RWPE1 (cell line): ENCODE measurements at regions not wholly inside any gene's neighbourhood (a gene's known extent, or its start where the extent isn't known, plus 50 kb on each side); places are given as distances from the start of the nearest gene placed in this dataset.

ENCODE experiments used
- CTCF ChIA-PET: fragments of 350-600 bp; sonication (Branson Sonifier 250); formaldehyde crosslinking; extraction: SDS; loops from one replicate; lab custom pipeline; 2021; lab: Yijun Ruan, JAX
- POLR2A ChIA-PET: fragments of 400-600 bp; formaldehyde crosslinking; extraction: SDS; loops from one replicate; lab custom pipeline; 2020; ENCODE audit warnings: antibody characterized with exemption; ENCODE audit not compliant: low non-redundant PET; lab: Yijun Ruan, JAX
- DNase-seq: peaks from one replicate; pipeline ENCODE4 v3.0.0; 2012; ENCODE audit warnings: low spot score
- H3K27ac ChIP-seq: fragments of 450-650 bp; 2 replicates; pipeline ENCODE4 v1.5.1; 2017
- TF ChIP-seq, protein P1 (sequence below): fragments of 450-650 bp; conservative IDR thresholded peaks from 2 replicates; pipeline ENCODE4 v1.5.1; 2017; ENCODE audit warnings: low read depth, mild to moderate bottlenecking

DNA sequence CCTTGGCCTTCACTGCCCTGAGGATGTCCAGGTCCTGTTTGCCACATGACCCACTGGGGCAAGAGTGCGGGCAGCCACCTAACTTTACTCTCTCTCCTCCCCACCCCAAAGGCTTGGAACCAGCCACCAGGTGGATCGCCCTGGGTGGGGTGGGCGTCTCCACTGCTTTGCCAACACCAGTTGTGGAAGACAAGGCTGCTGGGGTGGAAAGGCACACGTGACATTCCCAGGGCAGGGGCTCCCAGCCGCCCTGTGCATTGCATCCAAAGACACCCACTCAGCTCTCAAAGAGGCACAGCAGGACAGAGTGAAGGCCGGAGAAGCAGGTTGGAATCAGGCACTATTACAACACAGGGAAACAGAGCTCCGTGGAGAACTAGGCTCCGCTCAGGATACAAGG lies 162.2 kb downstream of the OLFM1 start:
- POLR2A ChIA-PET: no interaction called here
- TF ChIP-seq, protein P1, sequence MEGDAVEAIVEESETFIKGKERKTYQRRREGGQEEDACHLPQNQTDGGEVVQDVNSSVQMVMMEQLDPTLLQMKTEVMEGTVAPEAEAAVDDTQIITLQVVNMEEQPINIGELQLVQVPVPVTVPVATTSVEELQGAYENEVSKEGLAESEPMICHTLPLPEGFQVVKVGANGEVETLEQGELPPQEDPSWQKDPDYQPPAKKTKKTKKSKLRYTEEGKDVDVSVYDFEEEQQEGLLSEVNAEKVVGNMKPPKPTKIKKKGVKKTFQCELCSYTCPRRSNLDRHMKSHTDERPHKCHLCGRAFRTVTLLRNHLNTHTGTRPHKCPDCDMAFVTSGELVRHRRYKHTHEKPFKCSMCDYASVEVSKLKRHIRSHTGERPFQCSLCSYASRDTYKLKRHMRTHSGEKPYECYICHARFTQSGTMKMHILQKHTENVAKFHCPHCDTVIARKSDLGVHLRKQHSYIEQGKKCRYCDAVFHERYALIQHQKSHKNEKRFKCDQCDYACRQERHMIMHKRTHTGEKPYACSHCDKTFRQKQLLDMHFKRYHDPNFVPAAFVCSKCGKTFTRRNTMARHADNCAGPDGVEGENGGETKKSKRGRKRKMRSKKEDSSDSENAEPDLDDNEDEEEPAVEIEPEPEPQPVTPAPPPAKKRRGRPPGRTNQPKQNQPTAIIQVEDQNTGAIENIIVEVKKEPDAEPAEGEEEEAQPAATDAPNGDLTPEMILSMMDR: no peak
- DNase-seq: no peak
- no peak overlapping the region for H3K27ac ChIP-seq
- CTCF ChIA-PET: no interaction called here

DNA sequence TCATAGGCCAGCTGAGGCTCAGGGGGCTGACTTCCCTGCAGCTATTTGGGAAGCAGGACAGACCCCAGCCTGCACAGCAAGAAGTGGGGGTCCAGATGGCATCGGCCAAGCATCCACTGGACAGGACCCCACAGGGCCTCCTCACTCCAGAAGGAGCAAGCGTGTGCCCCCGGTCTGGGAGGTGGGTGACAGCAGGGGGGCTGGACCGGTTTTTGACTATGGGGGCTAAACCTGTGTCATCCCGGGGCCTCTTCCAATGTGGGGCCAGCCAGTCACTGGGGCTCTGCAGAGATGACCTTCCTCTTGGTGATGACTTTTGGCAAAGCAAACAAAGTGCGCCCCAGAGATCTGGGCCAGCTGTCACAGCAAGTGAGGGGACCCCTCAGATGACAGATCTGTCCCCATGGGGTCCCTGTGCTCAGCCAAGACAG lies 163.9 kb downstream of the OLFM1 start:
- TF ChIP-seq, protein P1: no peak
- ChIA-PET POLR2A (no interaction called here), CTCF (interaction anchor here (0.7 to 1.7 kb wide), 2 partner anchors 12 to 30 kb away, joined by 3 to 5 read pairs; no protein-coding TSS in a partner anchor)
- DNase-seq: no peak
- no peak overlapping the region for H3K27ac ChIP-seq

DNA sequence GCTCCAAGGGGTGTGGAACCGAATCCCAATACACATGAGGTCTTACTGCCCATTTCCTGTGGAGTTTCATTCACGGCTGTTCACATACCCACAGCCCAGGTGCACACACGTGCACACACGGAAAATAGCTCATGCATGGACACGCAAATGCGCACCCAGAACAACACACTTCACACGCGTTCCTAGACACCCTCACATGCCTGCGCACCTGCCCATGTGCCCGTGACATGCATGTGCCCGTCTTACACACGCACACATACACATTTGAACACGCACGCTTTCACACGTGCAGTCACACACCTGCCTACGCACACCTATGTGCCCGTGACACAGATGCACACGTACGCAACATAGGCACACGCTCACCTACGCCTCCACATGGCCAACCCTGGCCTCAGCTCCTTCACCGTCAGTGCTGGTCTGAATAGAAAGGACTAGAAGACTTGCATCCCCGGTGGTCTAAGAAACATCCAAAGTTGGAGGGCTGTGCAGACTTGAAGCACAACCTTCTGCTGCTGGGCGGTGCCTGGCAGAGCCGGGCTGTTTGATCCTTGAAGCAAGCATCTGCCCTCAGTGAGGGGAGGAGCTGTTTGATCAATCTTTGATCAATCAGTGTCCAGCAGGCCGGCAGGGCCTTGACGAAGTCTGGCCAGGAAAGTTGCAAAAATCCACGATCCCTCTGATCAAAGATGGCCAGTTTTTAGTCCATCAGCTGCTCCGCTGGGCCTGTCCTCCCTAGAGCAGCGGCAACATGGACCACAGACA lies 164.7 kb downstream of the OLFM1 start:
- TF ChIP-seq, protein P1: no peak
- POLR2A ChIA-PET: no interaction called here
- CTCF ChIA-PET: interaction anchor here (0.6 to 1.7 kb wide), 2 partner anchors 29 to 211 kb away, joined by 3 to 5 read pairs; no protein-coding TSS in a partner anchor
- no peak for DNase-seq
- no peak overlapping the region for H3K27ac ChIP-seq

DNA sequence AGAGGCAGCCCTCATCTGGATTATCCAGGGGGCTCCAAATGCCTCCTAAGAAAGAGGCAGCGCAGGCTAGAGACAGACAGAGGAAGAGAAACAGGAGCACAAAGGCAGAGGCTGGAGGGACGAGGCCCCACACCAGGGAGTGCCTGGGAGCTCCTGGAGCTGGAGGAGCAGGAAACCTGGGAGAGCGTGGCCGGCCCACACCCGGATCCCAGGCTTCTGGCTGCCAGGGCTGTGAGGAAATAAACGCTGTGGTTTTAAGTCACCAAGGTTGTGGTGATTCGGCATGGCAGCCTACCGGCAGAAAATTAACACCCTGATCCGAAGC lies 165.5 kb downstream of the OLFM1 start:
- H3K27ac ChIP-seq: no peak overlapping the region
- POLR2A ChIA-PET: no interaction called here
- TF ChIP-seq, protein P1: no peak
- CTCF ChIA-PET: no interaction called here
- DNase-seq: no peak

DNA sequence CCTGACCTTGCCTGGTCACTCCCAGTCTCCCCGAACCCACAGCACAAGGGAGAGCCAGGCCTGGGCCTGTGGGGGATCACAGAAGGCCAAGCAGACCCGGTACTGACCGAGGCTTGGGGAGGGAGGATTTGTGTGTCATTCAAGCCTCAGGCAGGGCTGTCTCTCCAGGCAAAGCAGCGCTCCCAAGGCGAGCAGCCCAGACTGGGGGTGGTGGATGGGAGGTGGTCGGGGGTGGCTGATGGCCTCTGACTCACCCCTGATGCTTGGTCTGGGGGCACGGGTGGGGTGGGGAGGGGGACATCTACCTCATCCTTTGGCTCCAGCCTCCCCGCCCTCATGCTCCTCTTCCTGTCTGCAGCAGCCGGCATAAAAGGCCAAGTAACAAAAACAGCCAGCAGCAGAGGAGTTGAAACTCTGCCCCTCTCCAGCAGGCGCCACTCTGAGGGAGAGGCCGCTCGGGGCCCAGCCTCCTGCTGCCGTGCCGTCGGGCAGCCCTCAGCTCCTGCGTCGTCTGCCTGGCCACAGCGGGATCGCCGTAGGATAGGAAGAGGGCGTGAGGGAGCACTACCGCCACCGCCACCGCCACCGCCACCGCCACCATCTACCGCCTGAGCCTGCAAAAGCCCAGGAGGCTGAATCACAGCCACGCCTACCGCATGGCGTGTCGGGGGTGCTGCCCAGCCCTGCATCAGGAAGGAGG lies 166.0 kb downstream of the OLFM1 start:
- TF ChIP-seq, protein P1: no peak
- DNase-seq: no peak
- ChIA-PET CTCF (no interaction called here), POLR2A (no interaction called here)
- no peak overlapping the region for H3K27ac ChIP-seq

DNA sequence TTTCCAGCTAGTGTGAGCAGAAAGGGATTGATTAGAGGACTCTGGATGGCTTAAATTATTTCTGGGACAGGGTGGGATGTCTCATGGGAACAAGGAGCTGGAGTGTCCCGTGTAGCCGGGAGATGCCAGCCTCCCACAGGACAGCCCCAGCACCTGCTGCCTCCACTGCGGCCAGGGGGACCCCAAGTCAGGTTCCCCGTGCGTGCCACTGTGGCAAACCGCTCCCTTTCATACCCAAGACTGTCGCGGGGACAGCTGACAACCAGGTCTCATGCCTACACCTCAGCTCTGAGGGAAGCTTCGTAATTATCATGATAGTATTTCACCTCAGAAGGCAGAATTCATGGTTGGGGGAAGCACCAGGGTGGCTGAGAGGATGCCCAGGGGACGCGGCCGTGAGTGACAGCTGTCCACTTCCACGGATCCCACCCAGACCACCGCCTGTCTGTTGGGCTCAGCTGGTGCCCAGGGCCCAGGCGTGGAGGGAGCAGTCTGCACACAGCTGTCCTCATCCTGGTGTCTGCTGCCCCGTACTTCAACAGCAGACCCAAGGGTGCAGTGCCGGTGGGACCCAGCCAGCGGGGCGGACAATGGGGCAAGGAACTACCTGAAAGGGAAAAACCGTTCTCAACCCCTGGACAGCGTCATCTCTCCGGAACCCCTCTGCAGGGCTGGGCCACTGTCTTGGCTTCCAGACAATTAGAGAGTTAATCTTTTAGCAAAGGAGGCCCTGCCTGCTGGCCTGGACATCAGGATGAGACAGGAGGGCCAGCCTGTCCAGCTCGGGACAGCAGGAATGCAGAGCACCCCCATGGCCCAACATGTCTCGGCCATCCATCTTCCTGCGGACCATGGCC lies 166.9 kb downstream of the OLFM1 start:
- TF ChIP-seq, protein P1: no peak
- CTCF ChIA-PET: interaction anchor here (0.6 to 0.7 kb wide), 3 partner anchors 122 to 955 kb away, joined by 3 to 4 read pairs (median 3); no protein-coding TSS in a partner anchor
- POLR2A ChIA-PET: no interaction called here
- no peak overlapping the region for H3K27ac ChIP-seq
- DNase-seq: no peak
